HepG2 (cell line): ENCODE measurements at regions not wholly inside any gene's neighbourhood (a gene's known extent, or its start where the extent isn't known, plus 50 kb on each side); places are given as distances from the start of the nearest gene placed in this dataset.

Source experiments
- ADNP ChIP-seq: sonication (generic); formaldehyde crosslinking; IDR thresholded peaks from 2 replicates; pipeline ENCODE4 v1.4.0; 2020; ENCODE audit warnings: missing genetic modification reagents
- FOXM1 ChIP-seq: sonication (generic); formaldehyde crosslinking; IDR thresholded peaks from 2 replicates; pipeline ENCODE4 v1.5.0; 2020; ENCODE audit warnings: missing genetic modification reagents
- GTF2F1 ChIP-seq: fragments of 150-350 bp; IDR thresholded peaks from 2 replicates; pipeline ENCODE4 v1.6.1; 2014; ENCODE audit warnings: low read length
- TCF12 ChIP-seq, 2 experiments: fragments of 450-650 bp in 1 of 2; sonication (generic) in 1 of 2; formaldehyde crosslinking in 1 of 2; IDR thresholded peaks; 2 replicates each; pipeline versions ENCODE4 v1.6.1 to v1.8.0; 2017 to 2022; ENCODE audit warnings: antibody characterized with exemption in 1 of 2, mild to moderate bottlenecking in 1 of 2, missing genetic modification reagents in 1 of 2, moderate library complexity in 1 of 2
- TCF7 ChIP-seq: sonication (generic); IDR thresholded peaks from 2 replicates; pipeline ENCODE4 v1.6.1; 2016; ENCODE audit warnings: antibody characterized with exemption, low read depth
- TGIF2 ChIP-seq: IDR thresholded peaks from 2 replicates; pipeline ENCODE4 v1.6.1; 2016; ENCODE audit warnings: control low read depth, missing compliant biosample characterization
- ZNF383 ChIP-seq: sonication (generic); formaldehyde crosslinking; IDR thresholded peaks from 2 replicates; pipeline ENCODE4 v1.4.0; 2020; ENCODE audit warnings: missing genetic modification reagents, mild to moderate bottlenecking, borderline replicate concordance
- TF ChIP-seq, protein P1 (sequence below): sonication (generic); formaldehyde crosslinking; IDR thresholded peaks from 2 replicates; pipeline ENCODE4 v1.5.0; 2020; ENCODE audit warnings: mild to moderate bottlenecking, missing genetic modification reagents, moderate library complexity
- TF ChIP-seq, protein P2 (sequence below): IDR thresholded peaks from 2 replicates; pipeline ENCODE4 v1.6.1; 2012; ENCODE audit warnings: inconsistent platforms
- TF ChIP-seq, protein P3 (sequence below): sonication (generic); formaldehyde crosslinking; IDR thresholded peaks from 2 replicates; pipeline ENCODE4 v1.4.0; 2020; ENCODE audit warnings: missing genetic modification reagents

DNA sequence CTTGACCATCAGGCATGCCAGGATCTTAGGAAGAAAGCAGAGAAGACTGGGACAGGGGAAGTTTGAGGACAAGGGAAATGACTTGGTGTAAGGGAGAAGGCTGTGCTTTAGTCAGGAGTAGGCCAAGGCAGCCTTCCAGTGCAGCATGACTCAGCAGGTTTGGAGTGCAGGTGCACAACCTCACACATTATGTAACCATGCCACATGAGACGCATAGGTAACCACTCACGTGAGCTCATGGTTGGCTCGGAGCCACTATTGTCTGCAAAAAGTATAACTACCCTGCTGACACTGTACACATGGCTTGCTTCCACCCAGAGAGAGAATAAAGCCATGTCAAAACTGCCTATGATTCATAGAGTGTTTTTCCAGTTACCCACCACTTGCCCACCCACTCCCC, 715.9 kb downstream of the SMARCA1 start:
- TF ChIP-seq ADNP (CRISPR knock-in tag) (no peak), GTF2F1 (no peak), TGIF2 (CRISPR knock-in tag) (no peak), FOXM1 (CRISPR knock-in tag) (no peak), TCF12 (IDR thresholded peaks at IDR 0.05) (no peak), TCF12 (CRISPR knock-in tag; IDR thresholded peaks at IDR 0.05) (no peak), ZNF383 (CRISPR knock-in tag) (no peak), TCF7 (no peak)
- TF ChIP-seq, protein P1, sequence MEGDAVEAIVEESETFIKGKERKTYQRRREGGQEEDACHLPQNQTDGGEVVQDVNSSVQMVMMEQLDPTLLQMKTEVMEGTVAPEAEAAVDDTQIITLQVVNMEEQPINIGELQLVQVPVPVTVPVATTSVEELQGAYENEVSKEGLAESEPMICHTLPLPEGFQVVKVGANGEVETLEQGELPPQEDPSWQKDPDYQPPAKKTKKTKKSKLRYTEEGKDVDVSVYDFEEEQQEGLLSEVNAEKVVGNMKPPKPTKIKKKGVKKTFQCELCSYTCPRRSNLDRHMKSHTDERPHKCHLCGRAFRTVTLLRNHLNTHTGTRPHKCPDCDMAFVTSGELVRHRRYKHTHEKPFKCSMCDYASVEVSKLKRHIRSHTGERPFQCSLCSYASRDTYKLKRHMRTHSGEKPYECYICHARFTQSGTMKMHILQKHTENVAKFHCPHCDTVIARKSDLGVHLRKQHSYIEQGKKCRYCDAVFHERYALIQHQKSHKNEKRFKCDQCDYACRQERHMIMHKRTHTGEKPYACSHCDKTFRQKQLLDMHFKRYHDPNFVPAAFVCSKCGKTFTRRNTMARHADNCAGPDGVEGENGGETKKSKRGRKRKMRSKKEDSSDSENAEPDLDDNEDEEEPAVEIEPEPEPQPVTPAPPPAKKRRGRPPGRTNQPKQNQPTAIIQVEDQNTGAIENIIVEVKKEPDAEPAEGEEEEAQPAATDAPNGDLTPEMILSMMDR = no peak
- TF ChIP-seq, protein P2, sequence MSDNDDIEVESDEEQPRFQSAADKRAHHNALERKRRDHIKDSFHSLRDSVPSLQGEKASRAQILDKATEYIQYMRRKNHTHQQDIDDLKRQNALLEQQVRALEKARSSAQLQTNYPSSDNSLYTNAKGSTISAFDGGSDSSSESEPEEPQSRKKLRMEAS = no peak
- TF ChIP-seq, protein P3, sequence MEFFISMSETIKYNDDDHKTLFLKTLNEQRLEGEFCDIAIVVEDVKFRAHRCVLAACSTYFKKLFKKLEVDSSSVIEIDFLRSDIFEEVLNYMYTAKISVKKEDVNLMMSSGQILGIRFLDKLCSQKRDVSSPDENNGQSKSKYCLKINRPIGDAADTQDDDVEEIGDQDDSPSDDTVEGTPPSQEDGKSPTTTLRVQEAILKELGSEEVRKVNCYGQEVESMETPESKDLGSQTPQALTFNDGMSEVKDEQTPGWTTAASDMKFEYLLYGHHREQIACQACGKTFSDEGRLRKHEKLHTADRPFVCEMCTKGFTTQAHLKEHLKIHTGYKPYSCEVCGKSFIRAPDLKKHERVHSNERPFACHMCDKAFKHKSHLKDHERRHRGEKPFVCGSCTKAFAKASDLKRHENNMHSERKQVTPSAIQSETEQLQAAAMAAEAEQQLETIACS (CRISPR knock-in tag) = no peak
